ENCODE measurements at regions not wholly inside any gene's neighbourhood (a gene's known extent, or its start where the extent isn't known, plus 50 kb on each side); places are given as distances from the start of the nearest gene placed in this dataset.

DNA sequence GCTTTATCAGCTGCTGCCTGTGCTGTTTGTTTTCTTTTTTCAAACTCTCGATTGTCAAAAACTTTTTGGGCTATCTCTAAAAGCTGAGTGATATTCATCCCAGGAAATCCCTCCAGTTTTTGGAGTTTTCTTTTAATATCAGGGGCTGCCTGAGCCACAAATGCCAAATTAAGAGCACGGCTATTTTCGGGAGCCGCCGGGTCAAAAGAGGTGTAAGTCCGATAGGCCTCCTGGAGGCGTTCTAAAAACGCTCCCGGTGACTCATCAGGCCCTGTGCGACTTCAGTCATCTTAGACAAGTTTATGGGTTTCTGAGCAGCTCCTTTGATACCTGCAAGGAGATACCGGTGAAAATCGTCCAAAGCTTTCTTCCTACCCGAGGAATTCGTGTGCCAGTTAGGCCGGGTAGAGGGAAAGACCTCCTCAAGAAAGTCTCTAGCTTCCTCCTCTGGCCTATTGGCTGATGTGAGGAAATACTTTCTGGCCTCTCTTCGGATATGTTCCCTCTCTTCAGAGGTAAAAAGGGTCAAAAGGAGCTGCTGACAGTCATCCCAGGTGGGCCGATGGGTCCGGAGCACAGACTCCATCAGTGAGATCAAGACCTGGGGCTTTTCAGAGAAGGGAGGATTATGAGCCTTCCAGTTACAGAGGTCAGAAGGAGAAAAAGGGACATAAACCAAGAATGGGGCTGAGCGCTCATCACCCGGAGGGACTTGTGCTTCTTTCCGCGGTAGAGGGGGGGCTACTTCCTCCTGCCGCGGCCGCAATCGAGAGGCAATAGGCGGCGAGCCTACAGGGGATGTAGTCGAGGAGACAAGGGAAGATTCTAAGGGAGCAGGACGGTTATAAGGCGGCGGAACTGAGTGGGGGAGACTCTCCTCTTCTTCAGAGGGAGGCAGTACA, 151.1 kb downstream of the TRIM27 start:
- no peak for TF ChIP-seq POLR2A (IDR thresholded peaks at IDR 0.05)
- TF ChIP-seq, protein P1, sequence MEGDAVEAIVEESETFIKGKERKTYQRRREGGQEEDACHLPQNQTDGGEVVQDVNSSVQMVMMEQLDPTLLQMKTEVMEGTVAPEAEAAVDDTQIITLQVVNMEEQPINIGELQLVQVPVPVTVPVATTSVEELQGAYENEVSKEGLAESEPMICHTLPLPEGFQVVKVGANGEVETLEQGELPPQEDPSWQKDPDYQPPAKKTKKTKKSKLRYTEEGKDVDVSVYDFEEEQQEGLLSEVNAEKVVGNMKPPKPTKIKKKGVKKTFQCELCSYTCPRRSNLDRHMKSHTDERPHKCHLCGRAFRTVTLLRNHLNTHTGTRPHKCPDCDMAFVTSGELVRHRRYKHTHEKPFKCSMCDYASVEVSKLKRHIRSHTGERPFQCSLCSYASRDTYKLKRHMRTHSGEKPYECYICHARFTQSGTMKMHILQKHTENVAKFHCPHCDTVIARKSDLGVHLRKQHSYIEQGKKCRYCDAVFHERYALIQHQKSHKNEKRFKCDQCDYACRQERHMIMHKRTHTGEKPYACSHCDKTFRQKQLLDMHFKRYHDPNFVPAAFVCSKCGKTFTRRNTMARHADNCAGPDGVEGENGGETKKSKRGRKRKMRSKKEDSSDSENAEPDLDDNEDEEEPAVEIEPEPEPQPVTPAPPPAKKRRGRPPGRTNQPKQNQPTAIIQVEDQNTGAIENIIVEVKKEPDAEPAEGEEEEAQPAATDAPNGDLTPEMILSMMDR (IDR thresholded peaks at IDR 0.05), result no peak

Measured in right lobe of liver (tissue), 4 donors.